NT2/D1 (cell line): ENCODE measurements at regions not wholly inside any gene's neighbourhood (a gene's known extent, or its start where the extent isn't known, plus 50 kb on each side); places are given as distances from the start of the nearest gene placed in this dataset.

Experiments used
- DNase-seq: peaks from one replicate; pipeline ENCODE4 v3.0.0-alpha.2; 2011; ENCODE audit warnings: low read depth, low spot score
- H3K27me3 ChIP-seq: 2 replicates; pipeline ENCODE4 v1.6.0; 2011; ENCODE audit warnings: mild to moderate bottlenecking; ENCODE audit not compliant: insufficient read length, insufficient read depth
- H3K36me3 ChIP-seq: 2 replicates; pipeline ENCODE4 v1.6.1; 2011; ENCODE audit warnings: mild to moderate bottlenecking, low read length, mixed read lengths; ENCODE audit not compliant: insufficient read depth, insufficient read length
- H3K4me1 ChIP-seq: 2 replicates; pipeline ENCODE4 v1.5.1; 2011; ENCODE audit not compliant: insufficient read depth, insufficient read length
- H3K4me3 ChIP-seq: 2 replicates; pipeline ENCODE4 v1.5.1; 2011; ENCODE audit warnings: low read depth; ENCODE audit not compliant: insufficient read length
- H3K9ac ChIP-seq: 2 replicates; pipeline ENCODE4 v1.6.0; 2011; ENCODE audit warnings: low read depth; ENCODE audit not compliant: insufficient read length
- H3K9me3 ChIP-seq: 2 replicates; pipeline ENCODE4 v1.5.1; 2011; ENCODE audit warnings: mild to moderate bottlenecking, low read length; ENCODE audit not compliant: insufficient read depth
- SUZ12 ChIP-seq: IDR thresholded peaks from 2 replicates; pipeline ENCODE4 v1.6.1; 2011; ENCODE audit not compliant: insufficient read length, insufficient read depth; ENCODE audit errors: extremely low read depth
- YY1 ChIP-seq: IDR thresholded peaks from 2 replicates; pipeline ENCODE4 v1.6.1; 2011; ENCODE audit not compliant: insufficient read length, insufficient read depth
- ZNF274 ChIP-seq: IDR thresholded peaks from 2 replicates; pipeline ENCODE4 v1.6.1; 2011; ENCODE audit warnings: mild to moderate bottlenecking, low read depth, low read length

- Histone ChIP-seq H3K36me3 (no peaks in the 10 kb centered on the region), H3K9ac (no peak overlapping the region), H3K4me1 (no peaks in the 10 kb centered on the region), H3K4me3 (no peak overlapping the region), H3K9me3 (peaks cover 28% of the 10 kb centered on the region), H3K27me3 (no peaks in the 10 kb centered on the region)
- DNase-seq = no peak
- TF ChIP-seq SUZ12 = no peak
- TF ChIP-seq ZNF274 = no peak
- TF ChIP-seq YY1 = no peak
Measured at GRCh38 chr7:149369497-149369896, 91.4 kb downstream of the ZNF777 start.

- no peak overlapping the region for H3K4me3 ChIP-seq
- H3K4me1 ChIP-seq = no peaks in the 10 kb centered on the region
- H3K9me3 ChIP-seq = peaks cover 28% of the 10 kb centered on the region
- no peaks in the 10 kb centered on the region for H3K36me3 ChIP-seq
- H3K27me3 ChIP-seq = no peaks in the 10 kb centered on the region
- no peak for TF ChIP-seq ZNF274
- TF ChIP-seq SUZ12 = no peak
- DNase-seq = no peak
- no peak overlapping the region for H3K9ac ChIP-seq
Measured at GRCh38 chr7:149370790-149371189, 90.1 kb downstream of the ZNF777 start.

GRCh38 chr7:149373089-149373488 is 87.8 kb downstream of the ZNF777 start:
- Histone ChIP-seq H3K9me3 (peaks cover 28% of the 10 kb centered on the region), H3K27me3 (no peaks in the 10 kb centered on the region), H3K36me3 (no peaks in the 10 kb centered on the region), H3K4me3 (no peak overlapping the region), H3K4me1 (no peaks in the 10 kb centered on the region), H3K9ac (no peak overlapping the region)
- TF ChIP-seq ZNF274 (no peak), YY1 (no peak)
- no peak for DNase-seq

- Histone ChIP-seq H3K4me3 (no peak overlapping the region), H3K4me1 (no peaks in the 10 kb centered on the region), H3K27me3 (no peaks in the 10 kb centered on the region), H3K9ac (no peak overlapping the region), H3K36me3 (no peaks in the 10 kb centered on the region), H3K9me3 (peaks cover 32% of the 10 kb centered on the region)
- TF ChIP-seq SUZ12 (no peak), YY1 (no peak), ZNF274 (no peak)
- DNase-seq = no peak
Measured at GRCh38 chr7:149375234-149376008, 85.4 kb downstream of the ZNF777 start.

- no peaks in the 10 kb centered on the region for H3K4me1 ChIP-seq
- no peaks in the 10 kb centered on the region for H3K36me3 ChIP-seq
- H3K9me3 ChIP-seq = peaks cover 20% of the 10 kb centered on the region
Measured at GRCh38 chr7:149377386-149377785, 83.5 kb downstream of the ZNF777 start.

DNA sequence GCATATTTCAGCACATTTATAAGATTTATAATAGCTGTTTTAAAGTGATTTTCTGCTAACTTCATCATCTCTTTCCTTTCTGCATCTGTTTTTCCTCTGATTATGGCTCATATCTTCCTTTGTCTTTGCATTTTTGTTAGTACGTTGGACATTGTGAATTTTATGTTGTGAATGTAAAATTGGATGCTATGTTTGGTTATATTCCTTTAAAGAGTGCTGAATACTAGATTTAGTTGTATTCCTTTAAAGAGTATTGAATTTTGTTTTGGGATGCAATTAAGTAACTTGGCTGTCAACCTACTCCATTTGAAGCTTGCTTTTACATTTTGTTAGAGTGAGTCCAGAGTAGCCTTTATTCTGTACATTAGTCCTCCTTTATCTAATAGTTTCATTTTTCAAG is 81.2 kb downstream of the ZNF777 start:
- DNase-seq = no peak
- no peaks in the 10 kb centered on the region for H3K36me3 ChIP-seq
- H3K9ac ChIP-seq = no peak overlapping the region
- H3K9me3 ChIP-seq = peaks cover 8% of the 10 kb centered on the region; the same call in 1 of the 2 replicates
- no peaks in the 10 kb centered on the region for H3K4me1 ChIP-seq
- TF ChIP-seq ZNF274 (no peak), SUZ12 (no peak), YY1 (no peak)
- H3K4me3 ChIP-seq = no peak overlapping the region
- H3K27me3 ChIP-seq = no peaks in the 10 kb centered on the region

More at GRCh38 chr7:149377386-149377785, 83.5 kb downstream of the ZNF777 start:
- Histone ChIP-seq H3K9ac (no peak overlapping the region), H3K27me3 (no peaks in the 10 kb centered on the region), H3K4me3 (no peak overlapping the region)
- TF ChIP-seq YY1 = no peak
- TF ChIP-seq SUZ12 = no peak
- no peak for TF ChIP-seq ZNF274
- no peak for DNase-seq

DNA sequence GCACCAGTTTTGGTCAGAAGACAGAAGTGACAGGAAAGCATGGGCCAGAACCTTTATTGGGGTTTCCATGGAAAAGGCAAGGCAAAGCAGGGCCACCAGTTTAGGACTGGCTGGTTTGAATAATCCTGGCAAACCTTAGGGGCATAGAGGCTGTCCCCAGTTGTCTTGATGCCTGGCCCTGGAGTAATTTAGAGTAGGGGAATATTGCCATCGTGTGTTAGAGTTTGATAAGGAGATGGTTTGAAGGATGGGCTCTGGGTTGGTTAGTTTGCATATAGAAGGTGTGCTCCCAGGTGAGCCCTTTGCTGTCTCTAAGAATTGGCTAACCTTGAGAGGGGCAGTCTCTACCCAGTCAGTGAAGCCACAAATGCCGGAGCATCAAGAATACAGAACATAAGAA is 79.6 kb downstream of the ZNF777 start:
- TF ChIP-seq ZNF274 = no peak
- H3K9ac ChIP-seq = no peak overlapping the region
- no peak overlapping the region for H3K4me3 ChIP-seq
- DNase-seq = no peak
- no peaks in the 10 kb centered on the region for H3K27me3 ChIP-seq
- H3K36me3 ChIP-seq = no peaks in the 10 kb centered on the region
- peaks cover 8% of the 10 kb centered on the region; the same call in 1 of the 2 replicates for H3K9me3 ChIP-seq
- no peaks in the 10 kb centered on the region for H3K4me1 ChIP-seq
